Sigmoid colon (tissue), 6 donors: ENCODE measurements at regions not wholly inside any gene's neighbourhood (a gene's known extent, or its start where the extent isn't known, plus 50 kb on each side); places are given as distances from the start of the nearest gene placed in this dataset.

Experiments
- DNase-seq: peaks from one replicate; pipeline ENCODE4 v3.0.0-alpha.2; 2019
- H3K27ac ChIP-seq, 4 donors: fragments of 200-600 bp; sonication (generic); one replicate each; pipeline ENCODE4 v1.5.1; 2016 to 2019; ENCODE audit warnings: mild to moderate bottlenecking in 1 of 4
- H3K27me3 ChIP-seq, 3 donors: fragments of 200-600 bp; sonication (generic); one replicate each; pipeline ENCODE4 v1.5.1; 2019; ENCODE audit warnings: mild to moderate bottlenecking in 1 of 3
- H3K36me3 ChIP-seq, 4 donors: fragments of 200-600 bp; sonication (generic); one replicate each; pipeline ENCODE4 v1.5.1; 2016 to 2019
- H3K4me1 ChIP-seq, 4 donors: fragments of 200-600 bp; sonication (generic); one replicate each; pipeline ENCODE4 v1.5.1; 2017 to 2019
- H3K4me3 ChIP-seq, 4 donors: fragments of 200-600 bp; sonication (generic); one replicate each; pipeline ENCODE4 v1.5.1; 2017 to 2019; ENCODE audit warnings: mild to moderate bottlenecking in 2 of 4, moderate library complexity in 1 of 4
- H3K9me3 ChIP-seq, 4 donors: fragments of 200-600 bp in 3 of 4; sonication (generic) in 3 of 4; one replicate each; pipeline versions ENCODE4 v1.5.1 to v1.6.1; 2013 to 2019
- CTCF ChIP-seq, 4 experiments: fragments of 450-650 bp in 3 of 4; fragments of 200-600 bp in 1 of 4; IDR thresholded peaks; one replicate each; pipeline ENCODE4 v1.5.1; 2016 to 2019; ENCODE audit warnings: antibody characterized with exemption in 4 of 4, mild to moderate bottlenecking in 3 of 4, moderate library complexity in 2 of 4
- EP300 ChIP-seq, 4 donors: sonication (generic); formaldehyde crosslinking; IDR thresholded peaks; one replicate each; pipeline ENCODE4 v1.6.1; 2017; ENCODE audit warnings: antibody characterized with exemption in 4 of 4
- POLR2A ChIP-seq, 2 donors: fragments of 450-650 bp; IDR thresholded peaks; one replicate each; pipeline ENCODE4 v1.6.1; 2016; ENCODE audit warnings: antibody characterized with exemption in 2 of 2, mild to moderate bottlenecking in 2 of 2, moderate library complexity in 2 of 2
- POLR2AphosphoS5 ChIP-seq, 4 donors: sonication (generic); formaldehyde crosslinking; IDR thresholded peaks; one replicate each; pipeline ENCODE4 v1.6.1; 2017; ENCODE audit warnings: antibody characterized with exemption in 4 of 4
- WGBS, 2 donors: extraction: QIAGEN DNeasy Blood & Tissue Kit; methylation state at CpG; one replicate each; pipeline ENCODE4 v1.1.7; 2013; 5-methylcytosine and 5-hydroxymethylcytosine counted together
- intact Hi-C: fragments of 100-400 bp; cut with DNase I; formaldehyde crosslinking; loops from one replicate; pipeline ENCODE4 v1.15.1; 2023
- donor health status: healthy with polysubstance abuse.
- donor health status: healthy.

GRCh38 chr6:164870164-164870563 lies 439.2 kb downstream of the C6orf118 start:
- intact Hi-C loops = no loop called here
- no peaks in the 10 kb centered on the region for H3K36me3 ChIP-seq
- peaks cover 0 to 4% (median 0%) of the 10 kb centered on the region in 4 donors for H3K9me3 ChIP-seq
- DNase-seq = no peak
- no peaks in the 10 kb centered on the region for H3K27me3 ChIP-seq
- no peak overlapping the region for H3K27ac ChIP-seq
- H3K4me3 ChIP-seq = no peak overlapping the region
- no peaks in the 10 kb centered on the region for H3K4me1 ChIP-seq
- 20 to 38% methylated on average over 2 of the region's 2 CpGs for WGBS, 2 donors
- TF ChIP-seq POLR2AphosphoS5 (IDR thresholded peaks at IDR 0.05) (no peak), POLR2A (IDR thresholded peaks at IDR 0.05) (no peak), EP300 (IDR thresholded peaks at IDR 0.05) (no peak), CTCF (IDR thresholded peaks at IDR 0.05) (no peak)

DNA sequence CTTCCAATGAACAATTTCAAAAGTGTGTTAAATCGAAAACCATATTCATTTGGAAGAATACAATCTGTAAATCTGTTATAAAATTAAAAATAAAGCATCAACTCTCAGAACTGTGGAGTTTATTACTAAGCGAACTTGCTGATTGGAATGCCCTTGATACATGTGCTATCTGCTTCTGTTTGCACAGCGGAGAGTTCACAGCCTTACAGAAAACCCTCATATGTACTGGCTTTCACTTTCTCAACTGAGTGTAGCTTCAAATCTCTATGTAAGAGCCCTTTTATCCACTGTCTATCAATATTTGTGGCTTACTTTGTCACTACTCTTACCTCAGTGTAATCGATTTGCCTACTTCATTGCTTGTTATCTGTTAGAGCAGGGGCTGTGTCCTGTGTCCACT lies 447.4 kb downstream of the C6orf118 start:
- TF ChIP-seq POLR2AphosphoS5 (IDR thresholded peaks at IDR 0.05) = no peak
- no peak for TF ChIP-seq POLR2A (IDR thresholded peaks at IDR 0.05)
- no peak for TF ChIP-seq EP300 (IDR thresholded peaks at IDR 0.05)
- no peak for TF ChIP-seq CTCF (IDR thresholded peaks at IDR 0.05)
- Histone ChIP-seq H3K27ac (no peak overlapping the region), H3K27me3 (no peaks in the 10 kb centered on the region), H3K9me3 (no peaks in the 10 kb centered on the region), H3K4me3 (no peak overlapping the region), H3K4me1 (no peaks in the 10 kb centered on the region), H3K36me3 (no peaks in the 10 kb centered on the region)
- WGBS, 2 donors = 58 to 74% methylated on average over 4 of the region's 4 CpGs
- intact Hi-C loops = no loop called here
- no peak for DNase-seq

- Histone ChIP-seq H3K27ac (no peak overlapping the region), H3K36me3 (no peaks in the 10 kb centered on the region), H3K27me3 (no peaks in the 10 kb centered on the region), H3K4me3 (no peak overlapping the region), H3K4me1 (no peaks in the 10 kb centered on the region), H3K9me3 (no peaks in the 10 kb centered on the region)
- TF ChIP-seq POLR2A (IDR thresholded peaks at IDR 0.05) = no peak
- TF ChIP-seq CTCF (IDR thresholded peaks at IDR 0.05) = no peak
- TF ChIP-seq POLR2AphosphoS5 (IDR thresholded peaks at IDR 0.05) = no peak
- no peak for TF ChIP-seq EP300 (IDR thresholded peaks at IDR 0.05)
- WGBS, 2 donors = 73 to 74% methylated on average over 6 of the region's 6 CpGs
- intact Hi-C loops = no loop called here
- no peak for DNase-seq
Measured at GRCh38 chr6:164859816-164860215, 449.6 kb downstream of the C6orf118 start.

DNA sequence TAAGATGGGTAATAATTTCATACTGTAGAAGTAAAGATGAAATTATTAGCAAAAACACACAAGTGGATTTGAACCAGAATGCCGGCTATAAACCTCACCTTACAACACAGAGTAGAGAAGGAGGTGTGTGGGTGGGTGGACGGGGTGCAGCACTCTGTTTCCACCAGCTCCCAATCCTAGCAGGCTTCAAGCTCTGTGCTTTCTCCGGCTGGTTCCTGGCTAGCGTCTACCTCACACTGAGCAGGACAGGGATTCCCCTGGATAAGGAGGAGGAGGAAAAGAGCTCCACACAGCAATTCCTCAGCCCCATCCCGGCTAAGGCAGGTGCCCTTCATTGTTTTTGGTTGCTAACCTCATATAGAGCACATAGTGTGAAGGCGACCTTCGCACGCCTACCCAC lies 453.3 kb downstream of the C6orf118 start:
- intact Hi-C loops = no loop called here
- DNase-seq = no peak
- Histone ChIP-seq H3K9me3 (peaks cover 0 to 3% (median 0%) of the 10 kb centered on the region in 4 donors), H3K27me3 (no peaks in the 10 kb centered on the region), H3K4me3 (no peak overlapping the region), H3K36me3 (no peaks in the 10 kb centered on the region), H3K4me1 (no peaks in the 10 kb centered on the region), H3K27ac (no peak overlapping the region)
- 77 to 79% methylated on average over 8 of the region's 8 CpGs for WGBS, 2 donors
- TF ChIP-seq POLR2AphosphoS5 (IDR thresholded peaks at IDR 0.05) (no peak), EP300 (IDR thresholded peaks at IDR 0.05) (no peak), CTCF (IDR thresholded peaks at IDR 0.05) (no peak), POLR2A (IDR thresholded peaks at IDR 0.05) (no peak)

DNA sequence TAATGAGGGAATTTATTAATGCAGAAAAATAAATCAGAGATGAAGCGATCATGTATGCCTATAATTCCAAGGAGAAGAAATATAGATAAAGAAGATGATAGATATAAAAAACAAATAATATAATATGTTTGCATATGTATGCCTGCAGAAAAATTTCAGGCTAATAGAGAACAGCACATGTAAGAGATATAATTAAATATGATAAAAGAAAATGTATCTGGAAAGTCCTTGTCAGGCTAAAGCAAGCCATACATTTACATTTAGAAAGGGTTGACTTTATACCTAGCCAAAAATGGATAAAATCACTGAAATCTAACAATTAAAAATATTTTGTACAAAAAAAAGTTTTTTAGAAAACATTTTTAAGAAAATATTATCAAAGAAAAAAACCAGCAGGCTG lies 454.1 kb downstream of the C6orf118 start:
- DNase-seq = no peak
- Histone ChIP-seq H3K27me3 (no peaks in the 10 kb centered on the region), H3K4me1 (no peaks in the 10 kb centered on the region), H3K4me3 (no peak overlapping the region), H3K9me3 (peaks cover 0 to 3% (median 0%) of the 10 kb centered on the region in 4 donors), H3K27ac (no peak overlapping the region), H3K36me3 (no peaks in the 10 kb centered on the region)
- TF ChIP-seq EP300 (IDR thresholded peaks at IDR 0.05) (no peak), POLR2A (IDR thresholded peaks at IDR 0.05) (no peak), CTCF (IDR thresholded peaks at IDR 0.05) (no peak), POLR2AphosphoS5 (IDR thresholded peaks at IDR 0.05) (no peak)
- WGBS, 2 donors = 84 to 95% methylated on average over 1 of the region's 1 CpG
- intact Hi-C loops = no loop called here
